ENCODE measurements at regions not wholly inside any gene's neighbourhood (a gene's known extent, or its start where the extent isn't known, plus 50 kb on each side); places are given as distances from the start of the nearest gene placed in this dataset.
"Not testable (repeated sequence)": the region's sequence is repeated elsewhere in the genome, so short reads cannot be mapped to it uniquely, and the experiment has no call there.

- DNase-seq (ENCODE audit: low read depth in 4 of 4, low spot score in 3 of 4) = not testable (repeated sequence)
These were observed 1896.9 kb downstream of the KHDRBS2 start for GRCh38 chr6:60389094-60389493.

DNA sequence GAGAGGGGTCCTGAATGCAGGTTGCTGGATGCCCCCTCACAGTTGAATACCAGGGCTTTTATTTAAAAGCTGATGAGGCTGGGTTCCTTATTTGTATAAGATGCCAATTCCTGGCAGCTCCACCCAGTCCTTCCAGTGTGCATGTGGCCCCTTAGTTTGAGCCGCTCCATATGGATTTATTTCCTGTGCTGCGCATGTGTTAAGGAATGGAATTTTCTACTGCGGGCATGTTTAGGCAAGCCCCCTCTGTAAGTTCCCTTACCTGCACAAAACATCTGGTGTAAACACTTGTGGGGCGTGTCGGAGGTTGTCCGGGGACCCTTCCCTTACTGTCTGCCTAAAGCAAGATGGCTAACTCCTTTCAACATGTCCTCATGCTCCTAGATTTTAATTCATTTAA, 1901.4 kb downstream of the KHDRBS2 start:
- DNase-seq (ENCODE audit: low read depth in 4 of 4, low spot score in 3 of 4) = not testable (repeated sequence)

DNA sequence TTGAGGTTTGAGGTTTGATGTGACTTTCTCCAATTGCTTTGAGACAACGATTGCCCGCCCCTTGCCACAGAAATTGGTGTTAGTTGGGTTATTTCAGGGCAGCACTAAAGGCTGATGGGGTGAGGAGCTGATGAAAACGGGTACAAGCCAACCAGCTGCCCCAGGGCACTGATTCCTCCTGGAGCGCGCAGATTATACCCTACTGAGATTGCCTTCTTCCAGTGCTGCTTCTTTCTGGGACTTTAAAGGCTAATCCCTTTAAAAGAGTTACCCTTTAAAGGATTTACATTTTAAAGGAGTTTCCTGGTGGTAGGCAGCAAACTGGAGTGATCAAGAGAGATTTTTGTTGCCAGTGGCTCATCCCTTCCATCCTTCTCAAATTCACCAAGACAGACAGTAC, 1903.3 kb downstream of the KHDRBS2 start:
- DNase-seq (ENCODE audit: low read depth in 4 of 4, low spot score in 3 of 4) = not testable (repeated sequence)

GRCh38 chr6:60374078-60374477, 1911.9 kb downstream of the KHDRBS2 start:
- not testable (repeated sequence) for DNase-seq (ENCODE audit: low read depth in 4 of 4, low spot score in 3 of 4)

DNA sequence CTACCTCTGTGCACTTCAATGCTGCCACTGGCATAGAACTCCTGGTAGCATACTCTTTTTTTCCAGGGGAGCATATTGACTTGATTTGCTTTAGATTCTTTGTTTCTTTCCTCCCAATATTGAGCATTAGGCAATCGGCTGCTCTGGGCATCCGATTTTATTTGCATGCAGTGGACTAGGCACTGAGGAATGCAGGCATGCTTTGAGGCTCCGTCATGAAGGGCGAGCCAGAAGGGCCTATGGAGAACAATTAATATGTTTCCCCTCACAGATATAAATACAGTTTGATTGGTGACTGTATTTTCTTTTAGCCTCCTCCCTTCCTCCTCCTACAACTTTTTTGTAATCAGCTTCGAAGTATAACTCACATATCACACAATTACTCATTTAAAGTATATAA, 1918.2 kb downstream of the KHDRBS2 start:
- not testable (repeated sequence) for DNase-seq (ENCODE audit: low read depth in 4 of 4, low spot score in 3 of 4)

- peak in 1 of 4 donors; percentile 5 for DNase-seq (ENCODE audit: low read depth in 4 of 4, low spot score in 3 of 4)
These were observed 1920.1 kb downstream of the KHDRBS2 start for GRCh38 chr6:60365901-60366300.

DNA sequence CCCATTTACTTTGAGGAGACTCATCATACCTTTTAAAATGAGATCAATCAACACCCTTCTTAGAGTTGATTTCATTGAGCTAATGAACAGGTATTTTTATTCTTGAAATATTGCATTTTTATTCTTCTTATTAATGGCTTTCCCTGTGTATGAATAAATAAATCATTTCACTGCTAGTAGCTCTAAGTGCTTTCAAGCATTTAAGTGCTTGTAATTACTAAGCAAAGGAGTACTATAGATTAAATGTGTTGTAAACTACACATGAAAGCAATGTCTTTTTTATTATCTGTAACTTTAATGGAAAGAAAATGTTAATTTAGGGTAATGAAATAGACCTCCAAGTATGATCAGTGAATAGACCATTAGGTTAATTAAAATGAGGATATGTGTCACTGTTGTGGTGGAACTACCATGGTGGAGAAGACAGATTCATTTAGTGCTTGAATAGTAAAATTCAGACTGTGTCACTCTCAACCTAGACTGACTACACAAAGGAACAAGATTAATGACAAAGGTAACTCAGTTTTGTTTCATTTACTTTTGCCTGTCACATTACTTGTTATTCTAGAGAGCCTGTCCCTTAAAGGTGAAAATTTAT, 1943.5 kb downstream of the KHDRBS2 start:
- DNase-seq (ENCODE audit: low read depth in 4 of 4, low spot score in 3 of 4) = not testable (repeated sequence)

- DNase-seq (ENCODE audit: low read depth in 4 of 4, low spot score in 3 of 4) = not testable (repeated sequence)
These were observed 1947.5 kb downstream of the KHDRBS2 start for GRCh38 chr6:60338328-60339071.

DNA sequence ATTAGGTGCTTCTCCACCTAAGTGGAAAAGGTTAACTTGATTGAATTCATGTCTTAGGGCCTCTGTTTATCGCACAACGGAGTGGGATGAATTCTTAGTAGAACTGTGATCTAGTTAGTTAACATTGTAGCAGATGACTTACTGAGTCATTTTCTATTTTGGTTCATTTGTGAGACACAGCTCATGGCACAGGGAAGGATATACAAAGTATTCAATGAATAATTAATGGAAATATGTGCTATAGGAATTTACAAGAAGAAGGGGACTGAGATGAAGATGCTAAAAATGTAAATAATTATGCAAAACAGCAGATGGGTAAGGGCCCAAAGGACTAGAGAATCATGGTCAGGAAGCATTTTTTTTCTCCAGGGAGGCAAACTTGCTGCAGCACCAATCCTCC, 1950.9 kb downstream of the KHDRBS2 start:
- DNase-seq (ENCODE audit: low read depth in 4 of 4, low spot score in 3 of 4) = not testable (repeated sequence)

GRCh38 chr6:60333708-60334107, 1952.3 kb downstream of the KHDRBS2 start:
- not testable (repeated sequence) for DNase-seq (ENCODE audit: low read depth in 4 of 4, low spot score in 3 of 4)

- DNase-seq (ENCODE audit: low read depth in 4 of 4, low spot score in 3 of 4) = not testable (repeated sequence)
These were observed 1977.1 kb downstream of the KHDRBS2 start for GRCh38 chr6:60308939-60309338.
